BJ (cell line): ENCODE measurements at regions not wholly inside any gene's neighbourhood (a gene's known extent, or its start where the extent isn't known, plus 50 kb on each side); places are given as distances from the start of the nearest gene placed in this dataset.

ENCODE experiments used
- CTCF ChIA-PET: fragments of 350-600 bp; formaldehyde crosslinking; extraction: SDS; loops from one replicate; lab custom pipeline; 2021; ENCODE audit warnings: antibody characterized with exemption, inconsistent platforms; lab: Yijun Ruan, JAX
- POLR2A ChIA-PET: fragments of 300-600 bp; sonication (Branson Sonifier 250); formaldehyde crosslinking; extraction: SDS; loops from one replicate; lab custom pipeline; 2021; ENCODE audit warnings: antibody characterized with exemption; lab: Charles Lee
- DNase-seq: peaks from one replicate; pipeline ENCODE4 v3.0.0-alpha.2; 2011; ENCODE audit warnings: low read depth
- H3K27me3 ChIP-seq: 2 replicates; pipeline ENCODE4 v1.6.0; 2011; ENCODE audit warnings: low read length; ENCODE audit not compliant: control insufficient read depth, insufficient read depth
- H3K36me3 ChIP-seq: 2 replicates; pipeline ENCODE4 v1.5.1; 2011; ENCODE audit warnings: low read length; ENCODE audit not compliant: control insufficient read depth, insufficient read depth
- H3K4me3 ChIP-seq: 2 replicates; pipeline ENCODE4 v1.5.1; 2011; ENCODE audit warnings: low read depth, mild to moderate bottlenecking, control low read depth, low read length
- TF ChIP-seq, protein P1 (sequence below): IDR thresholded peaks from 2 replicates; pipeline ENCODE4 v1.5.1; 2011; ENCODE audit warnings: low read depth, mild to moderate bottlenecking, control low read depth, inconsistent platforms, low read length, moderate library complexity; ENCODE audit not compliant: insufficient read depth

DNA sequence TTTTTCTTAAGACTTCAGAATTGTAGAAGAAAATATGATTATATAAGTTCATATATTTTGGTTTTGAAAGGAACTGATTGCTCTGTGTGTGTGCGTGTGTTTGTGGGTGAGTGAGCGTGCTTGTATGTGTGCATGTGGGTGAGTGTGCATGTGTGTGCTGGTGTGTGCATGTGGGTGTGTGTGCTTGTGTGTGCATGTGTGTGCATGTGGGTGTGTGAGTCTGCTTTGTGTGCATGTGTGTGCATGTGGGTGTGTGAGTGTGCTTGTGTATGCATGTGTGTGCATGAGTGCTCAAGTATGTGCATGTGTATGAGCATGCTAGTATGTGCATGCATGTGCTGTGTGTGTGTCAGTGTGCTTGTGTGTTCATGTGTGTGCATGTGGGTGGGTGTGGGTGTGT is 238.5 kb downstream of the CDC5L start:
- Histone ChIP-seq H3K27me3 (peaks cover 7% of the 10 kb centered on the region), H3K4me3 (no peak overlapping the region), H3K36me3 (no peaks in the 10 kb centered on the region)
- DNase-seq: no peak
- CTCF ChIA-PET: no interaction called here
- TF ChIP-seq, protein P1, sequence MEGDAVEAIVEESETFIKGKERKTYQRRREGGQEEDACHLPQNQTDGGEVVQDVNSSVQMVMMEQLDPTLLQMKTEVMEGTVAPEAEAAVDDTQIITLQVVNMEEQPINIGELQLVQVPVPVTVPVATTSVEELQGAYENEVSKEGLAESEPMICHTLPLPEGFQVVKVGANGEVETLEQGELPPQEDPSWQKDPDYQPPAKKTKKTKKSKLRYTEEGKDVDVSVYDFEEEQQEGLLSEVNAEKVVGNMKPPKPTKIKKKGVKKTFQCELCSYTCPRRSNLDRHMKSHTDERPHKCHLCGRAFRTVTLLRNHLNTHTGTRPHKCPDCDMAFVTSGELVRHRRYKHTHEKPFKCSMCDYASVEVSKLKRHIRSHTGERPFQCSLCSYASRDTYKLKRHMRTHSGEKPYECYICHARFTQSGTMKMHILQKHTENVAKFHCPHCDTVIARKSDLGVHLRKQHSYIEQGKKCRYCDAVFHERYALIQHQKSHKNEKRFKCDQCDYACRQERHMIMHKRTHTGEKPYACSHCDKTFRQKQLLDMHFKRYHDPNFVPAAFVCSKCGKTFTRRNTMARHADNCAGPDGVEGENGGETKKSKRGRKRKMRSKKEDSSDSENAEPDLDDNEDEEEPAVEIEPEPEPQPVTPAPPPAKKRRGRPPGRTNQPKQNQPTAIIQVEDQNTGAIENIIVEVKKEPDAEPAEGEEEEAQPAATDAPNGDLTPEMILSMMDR: no peak
- POLR2A ChIA-PET: no interaction called here

DNA sequence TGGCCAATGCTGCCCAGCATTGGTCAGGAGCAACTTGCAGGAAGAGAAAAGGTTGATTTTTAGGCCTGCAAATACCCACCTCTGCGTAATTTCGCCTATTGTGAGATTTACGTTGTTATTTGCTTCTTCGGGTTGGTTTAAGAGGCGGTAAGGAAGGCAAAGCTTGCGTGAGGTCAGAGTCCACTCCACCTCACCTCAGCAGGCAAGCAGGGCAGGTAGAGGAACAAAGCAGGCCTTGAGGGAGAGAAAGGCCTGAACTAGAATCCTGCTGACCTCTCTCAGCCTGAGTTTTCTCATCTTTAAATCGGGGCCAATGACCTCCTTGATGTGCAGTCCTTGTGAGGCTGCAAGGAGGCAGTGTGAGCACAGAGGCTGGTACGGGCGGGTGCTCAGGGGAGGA is 239.1 kb downstream of the CDC5L start:
- Histone ChIP-seq H3K4me3 (no peak overlapping the region), H3K27me3 (peaks cover 8% of the 10 kb centered on the region), H3K36me3 (no peaks in the 10 kb centered on the region)
- TF ChIP-seq, protein P1: no peak
- CTCF ChIA-PET: interaction anchor here (2.2 kb wide), 1 partner anchor 157 kb away, joined by 6 read pairs; no protein-coding TSS in a partner anchor
- POLR2A ChIA-PET: no interaction called here
- DNase-seq: no peak

DNA sequence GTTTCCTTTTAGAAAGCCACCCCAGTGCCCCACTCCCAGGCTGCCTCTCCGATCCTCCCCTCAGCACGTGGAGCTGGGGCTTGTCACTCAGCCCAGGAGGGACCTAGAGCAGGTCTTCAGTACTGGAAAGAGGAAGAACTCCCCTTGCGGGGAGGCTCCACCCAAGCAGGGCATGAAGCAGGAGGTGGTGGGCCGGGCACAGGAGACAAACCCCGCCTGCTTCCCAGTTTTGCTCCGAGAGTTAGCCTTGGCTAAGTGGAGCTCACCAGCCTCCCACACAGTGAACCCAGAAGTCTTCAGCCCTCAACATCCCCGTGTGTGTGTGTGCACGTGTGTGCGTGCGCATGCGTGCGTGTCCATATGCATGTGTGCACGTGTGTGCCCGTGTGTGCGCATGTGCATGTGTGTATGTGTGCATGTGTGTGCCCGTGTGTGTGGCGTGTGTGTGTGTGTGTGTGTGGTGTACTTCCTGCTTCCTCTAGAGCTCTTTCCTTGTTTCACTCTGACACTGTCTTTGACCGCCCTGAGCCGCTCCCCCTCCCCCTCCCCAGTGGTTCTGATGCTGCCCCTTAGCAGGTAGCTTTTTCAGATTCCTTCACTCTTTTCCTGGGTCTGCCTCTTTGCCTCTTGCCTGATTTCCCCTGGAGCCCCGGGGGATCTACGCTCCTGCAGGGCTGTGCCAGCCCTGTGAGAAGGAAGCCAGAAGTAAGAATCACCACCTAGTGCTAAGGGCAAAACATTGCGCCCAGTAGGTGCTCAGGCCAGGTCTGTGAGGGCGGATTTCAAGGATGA is 239.8 kb downstream of the CDC5L start:
- H3K4me3 ChIP-seq: no peak overlapping the region
- no peak for DNase-seq
- no peaks in the 10 kb centered on the region for H3K36me3 ChIP-seq
- CTCF ChIA-PET: interaction anchor here (1.5 to 2.5 kb wide), 3 partner anchors 14 to 157 kb away, joined by 4 to 8 read pairs (median 6); no protein-coding TSS in a partner anchor
- TF ChIP-seq, protein P1: no peak
- POLR2A ChIA-PET: no interaction called here
- peaks cover 8% of the 10 kb centered on the region for H3K27me3 ChIP-seq

DNA sequence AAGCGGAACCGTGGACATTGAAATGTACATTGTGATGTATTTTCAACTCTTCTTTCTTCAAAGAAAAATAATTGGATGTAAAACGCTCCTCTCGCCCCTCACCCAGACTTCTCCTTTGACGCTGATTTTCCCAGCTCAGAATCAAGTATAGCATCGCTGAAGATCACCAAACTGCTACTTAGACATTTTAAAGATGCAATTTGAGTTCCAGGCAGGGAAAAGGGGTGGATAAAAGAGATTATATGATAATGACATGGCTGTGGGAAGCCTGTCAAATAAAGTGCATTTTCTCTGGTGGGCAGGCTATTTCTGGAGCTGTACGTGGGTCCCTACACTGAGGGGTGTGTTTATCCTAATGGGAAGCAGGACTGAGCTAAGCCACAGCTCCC is 240.4 kb downstream of the CDC5L start:
- ChIA-PET CTCF (interaction anchor here (1.5 to 2.5 kb wide), 3 partner anchors 15 to 158 kb away, joined by 4 to 8 read pairs (median 6); no protein-coding TSS in a partner anchor), POLR2A (no interaction called here)
- Histone ChIP-seq H3K36me3 (no peaks in the 10 kb centered on the region), H3K27me3 (peaks cover 8% of the 10 kb centered on the region), H3K4me3 (no peak overlapping the region)
- TF ChIP-seq, protein P1: no peak
- no peak for DNase-seq

DNA sequence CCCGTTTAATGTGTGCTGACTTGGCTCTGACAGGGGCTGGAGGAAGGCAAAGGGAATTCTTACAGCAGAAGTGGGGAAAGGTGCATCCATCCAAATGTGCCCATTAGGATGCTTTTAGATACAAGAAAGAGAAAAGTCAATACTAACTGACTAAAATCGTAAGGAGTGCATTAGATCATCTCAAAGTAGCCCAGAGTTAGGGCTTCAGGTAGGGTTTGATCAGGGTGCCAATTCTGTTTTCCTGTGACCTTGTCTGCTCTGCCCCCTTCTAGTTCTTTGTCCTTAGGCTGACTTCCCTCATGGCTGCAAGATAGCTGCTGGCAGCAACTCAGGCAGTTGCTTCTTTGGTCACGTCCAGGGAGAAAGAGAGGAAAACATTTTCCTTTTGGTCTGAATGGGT is 240.8 kb downstream of the CDC5L start:
- Histone ChIP-seq H3K36me3 (no peaks in the 10 kb centered on the region), H3K4me3 (no peak overlapping the region), H3K27me3 (peaks cover 7% of the 10 kb centered on the region)
- no peak for DNase-seq
- TF ChIP-seq, protein P1: no peak
- ChIA-PET POLR2A (no interaction called here), CTCF (interaction anchor here (1.5 to 2.5 kb wide), 3 partner anchors 15 to 159 kb away, joined by 4 to 8 read pairs (median 6); no protein-coding TSS in a partner anchor)
